GM23338 (cell line): ENCODE measurements at regions not wholly inside any gene's neighbourhood (a gene's known extent, or its start where the extent isn't known, plus 50 kb on each side); places are given as distances from the start of the nearest gene placed in this dataset.

Source experiments
- CREB1 ChIP-seq: fragments of 250-450 bp; sonication (Bioruptor Pico); IDR thresholded peaks from 2 replicates; pipeline ENCODE4 v1.5.0; 2020; ENCODE audit warnings: low read depth, mild to moderate bottlenecking, moderate library complexity
- CTCF ChIP-seq, 2 experiments: fragments of 200-600 bp in 1 of 2; sonication (generic) in 1 of 2; conservative IDR thresholded peaks; 2 replicates each; pipeline versions ENCODE4 v1.5.1 to v1.6.1; 2016 to 2017; ENCODE audit warnings: antibody characterized with exemption in 2 of 2, low read depth in 2 of 2, mild to moderate bottlenecking in 2 of 2, moderate library complexity in 1 of 2
- ETS1 ChIP-seq: IDR thresholded peaks from 2 replicates; pipeline ENCODE4 v1.6.1; 2016; ENCODE audit warnings: antibody characterized with exemption
- EZH2 ChIP-seq: fragments of 200-600 bp; sonication (generic); IDR thresholded peaks from one replicate; pipeline ENCODE4 v1.8.0; 2017; ENCODE audit warnings: antibody characterized with exemption, mild to moderate bottlenecking, low read depth; ENCODE audit not compliant: unreplicated experiment
- EZH2phosphoT487 ChIP-seq: fragments of 200-600 bp; sonication (generic); IDR thresholded peaks from one replicate; pipeline ENCODE4 v1.8.1; 2018; ENCODE audit warnings: antibody characterized with exemption; ENCODE audit not compliant: unreplicated experiment
- JUNB ChIP-seq: IDR thresholded peaks from one replicate; pipeline ENCODE4 v1.6.1; 2016; ENCODE audit warnings: antibody characterized with exemption; ENCODE audit not compliant: unreplicated experiment
- NANOG ChIP-seq: IDR thresholded peaks from 2 replicates; pipeline ENCODE4 v1.6.1; 2016; ENCODE audit warnings: antibody characterized with exemption, borderline replicate concordance
- POLR2AphosphoS5 ChIP-seq: IDR thresholded peaks from 2 replicates; pipeline ENCODE4 v1.6.1; 2016; ENCODE audit warnings: antibody characterized with exemption, low read depth
- REST ChIP-seq: IDR thresholded peaks from one replicate; pipeline ENCODE4 v1.6.1; 2018; ENCODE audit warnings: antibody characterized with exemption; ENCODE audit not compliant: unreplicated experiment
- STAT1 ChIP-seq: IDR thresholded peaks from one replicate; pipeline ENCODE4 v1.6.1; 2016; ENCODE audit warnings: antibody characterized with exemption; ENCODE audit not compliant: unreplicated experiment
- ZNF114 ChIP-seq: fragments of 250-450 bp; sonication (Bioruptor Pico); IDR thresholded peaks from 2 replicates; pipeline ENCODE4 v1.5.0; 2020; ENCODE audit warnings: mild to moderate bottlenecking, moderate library complexity
- ZNF331 ChIP-seq: fragments of 250-450 bp; sonication (Bioruptor Pico); IDR thresholded peaks from 2 replicates; pipeline ENCODE4 v1.5.0; 2020; ENCODE audit warnings: low read depth, mild to moderate bottlenecking, moderate library complexity

- TF ChIP-seq CTCF (conservative IDR thresholded peaks at IDR 0.05; ENCODE audit: low read depth in 2 of 2) = no peak
- no peak for TF ChIP-seq EZH2
- TF ChIP-seq POLR2AphosphoS5 = no peak
- no peak for TF ChIP-seq REST
- no peak for TF ChIP-seq ZNF114
- TF ChIP-seq EZH2phosphoT487 = no peak
- no peak for TF ChIP-seq JUNB
- TF ChIP-seq CREB1 (CRISPR knock-in tag) = no peak
- TF ChIP-seq ETS1 = no peak
- TF ChIP-seq STAT1 = no peak
- TF ChIP-seq ZNF331 (CRISPR knock-in tag) = no peak
- no peak for TF ChIP-seq NANOG
Observed at GRCh38 chr12:77617818-77618217, 212.9 kb upstream of the NAV3 start.
